ENCODE measurements at regions not wholly inside any gene's neighbourhood (a gene's known extent, or its start where the extent isn't known, plus 50 kb on each side); places are given as distances from the start of the nearest gene placed in this dataset.

GRCh38 chr6:84876723-84877514, 112.5 kb upstream of the TBX18 start:
- no peak overlapping the region for H3T11ph ChIP-seq (ENCODE audit: low read length)
- H4K91ac ChIP-seq (ENCODE audit: insufficient read length, low read depth, low read length), result no peak overlapping the region
- H2AK5ac ChIP-seq (ENCODE audit: insufficient read length, low read length), result no peak overlapping the region
- H3K18ac ChIP-seq (ENCODE audit: insufficient read length, low read depth, low read length), result no peak overlapping the region
- no peak overlapping the region for H3K14ac ChIP-seq (ENCODE audit: insufficient read depth, low read length)
- Mint-ChIP-seq H3K27ac (no peak overlapping the region), H3K27me3 (ENCODE audit: low read depth) (no peaks in the 10 kb centered on the region), H3K4me3 (no peak overlapping the region), H3K9me3 (peaks cover 0 to 3% of the 10 kb centered on the region in 2 experiments; a peak in 1 of 5 replicates), H3K36me3 (ENCODE audit: insufficient read depth in 1 of 3, low read depth in 3 of 3) (no peaks in the 10 kb centered on the region), H3K4me1 (no peaks in the 10 kb centered on the region)
- no peak overlapping the region for H2BK15ac ChIP-seq (ENCODE audit: low read depth, low read length)
- no peak overlapping the region for H4K8ac ChIP-seq (replicated peaks; ENCODE audit: insufficient read length, low read depth, low read length)
- no peaks in the 10 kb centered on the region for H4K20me1 ChIP-seq (ENCODE audit: control insufficient read depth, insufficient read depth, insufficient read length)
- H3K9ac ChIP-seq (ENCODE audit: extremely low read depth, insufficient read length, low read length), result no peak overlapping the region
- H3K79me1 ChIP-seq (ENCODE audit: insufficient read depth, low read depth, low read length, poor library complexity, severe bottlenecking), result no peaks in the 10 kb centered on the region
- H3K23ac ChIP-seq (ENCODE audit: insufficient read length, low read depth, low read length), result no peak overlapping the region
- no peak for DNase-seq
- no peak for TF ChIP-seq CTCF (conservative IDR thresholded peaks at IDR 0.05)
- no peak overlapping the region for H2BK12ac ChIP-seq (ENCODE audit: insufficient read length, low read depth, low read length)
- no peaks in the 10 kb centered on the region for H3K27me3 ChIP-seq (ENCODE audit: insufficient read depth, low read length)
- no peak overlapping the region for H2AFZ ChIP-seq (ENCODE audit: low read length)
- no CpG with 5 or more reads among the region's 2 CpGs for WGBS (ENCODE audit: extremely low coverage, insufficient read length, low lambda C conversion rate)
- no peak overlapping the region for H3K27ac ChIP-seq (ENCODE audit: insufficient read length, low read depth, low read length)
- H3K56ac ChIP-seq (ENCODE audit: insufficient read length, low read depth, low read length), result no peak overlapping the region
- H3K4me1 ChIP-seq (ENCODE audit: insufficient read depth, low read length), result no peaks in the 10 kb centered on the region
- H3K4me2 ChIP-seq (ENCODE audit: insufficient read depth, insufficient read length, low read length), result no peak overlapping the region
- no peak overlapping the region for H2BK120ac ChIP-seq (ENCODE audit: low read depth, low read length, poor library complexity, severe bottlenecking)
- H2BK20ac ChIP-seq (ENCODE audit: low read depth, low read length, poor library complexity, severe bottlenecking), result no peak overlapping the region
- H3K23me2 ChIP-seq (ENCODE audit: insufficient read length, low read depth, low read length, poor library complexity, severe bottlenecking), result no peaks in the 10 kb centered on the region
- no peak overlapping the region for H2BK5ac ChIP-seq (ENCODE audit: insufficient read length, low read length)
- H3K79me2 ChIP-seq (ENCODE audit: insufficient read depth, low read length), result no peaks in the 10 kb centered on the region
- H3K4ac ChIP-seq (ENCODE audit: low read depth, low read length), result no peak overlapping the region
- H4K5ac ChIP-seq (ENCODE audit: insufficient read length, low read depth, low read length), result no peak overlapping the region
- H3K9me3 ChIP-seq (ENCODE audit: control insufficient read depth, low read depth, low read length), result no peaks in the 10 kb centered on the region

Measured in H9 (cell line).